HEK293 (cell line): ENCODE measurements at regions not wholly inside any gene's neighbourhood (a gene's known extent, or its start where the extent isn't known, plus 50 kb on each side); places are given as distances from the start of the nearest gene placed in this dataset.

Experiments
- CTCF ChIA-PET: fragments of 350-600 bp; formaldehyde crosslinking; extraction: SDS; loops from one replicate; lab custom pipeline; 2021; ENCODE audit warnings: antibody characterized with exemption; lab: Yijun Ruan, JAX
- POLR2A ChIA-PET: fragments of 300-600 bp; formaldehyde crosslinking; extraction: SDS; loops from one replicate; lab custom pipeline; 2020; ENCODE audit warnings: antibody characterized with exemption, inconsistent platforms; lab: Yijun Ruan, JAX
- H3K27ac ChIP-seq: fragments of 200-500 bp; sonication (Bioruptor generic); 2 replicates; pipeline ENCODE4 v1.5.1; 2014; ENCODE audit warnings: low read depth, low read length, control low read depth, inconsistent platforms; ENCODE audit errors: extremely low read depth
- H3K36me3 ChIP-seq, 2 experiments: fragments of 200-500 bp in 1 of 2; sonication (Bioruptor generic) in 1 of 2; 1 replicate in 1 of 2; 2 replicates in 1 of 2; pipeline ENCODE4 v1.5.1; 2014 to 2017; ENCODE audit warnings: inconsistent platforms in 2 of 2, low read length in 2 of 2; ENCODE audit not compliant: control insufficient read depth in 2 of 2, insufficient read depth in 1 of 2
- H3K4me1 ChIP-seq: fragments of 200-500 bp; sonication (Bioruptor generic); 2 replicates; pipeline ENCODE4 v1.5.1; 2014; ENCODE audit warnings: mild to moderate bottlenecking, low read length, inconsistent platforms; ENCODE audit not compliant: control insufficient read depth, insufficient read depth
- H3K4me3 ChIP-seq: 2 replicates; pipeline ENCODE4 v1.5.1; 2011; ENCODE audit warnings: low read depth, mild to moderate bottlenecking, control low read depth, low read length, moderate library complexity
- H3K9me3 ChIP-seq: fragments of 200-500 bp; sonication (Bioruptor generic); 2 replicates; pipeline ENCODE4 v1.5.1; 2014; ENCODE audit warnings: low read depth, low read length, inconsistent platforms; ENCODE audit not compliant: control insufficient read depth, insufficient read depth
- ATF2 ChIP-seq: fragments of 450-650 bp; formaldehyde crosslinking; IDR thresholded peaks from 2 replicates; pipeline ENCODE4 v1.5.1; 2016; ENCODE audit warnings: missing biosample characterization, missing genetic modification characterization, low read depth
- BCL6B ChIP-seq: fragments of 450-650 bp; formaldehyde crosslinking; IDR thresholded peaks from 2 replicates; pipeline ENCODE4 v1.5.1; 2017; ENCODE audit warnings: missing biosample characterization, missing genetic modification characterization
- GLIS2 ChIP-seq: fragments of 450-650 bp; formaldehyde crosslinking; IDR thresholded peaks from 2 replicates; pipeline ENCODE4 v1.5.1; 2016; ENCODE audit warnings: missing biosample characterization, missing genetic modification characterization
- PBX3 ChIP-seq: sonication (generic); formaldehyde crosslinking; IDR thresholded peaks from 2 replicates; pipeline ENCODE4 v1.8.1; 2022; ENCODE audit warnings: mild to moderate bottlenecking, moderate library complexity, missing genetic modification reagents
- ZBTB1 ChIP-seq: fragments of 450-650 bp; formaldehyde crosslinking; IDR thresholded peaks from 2 replicates; pipeline ENCODE4 v1.5.1; 2016; ENCODE audit warnings: missing biosample characterization, missing genetic modification characterization
- ZBTB48 ChIP-seq: fragments of 450-650 bp; formaldehyde crosslinking; IDR thresholded peaks from 2 replicates; pipeline ENCODE4 v1.5.1; 2016; ENCODE audit warnings: missing biosample characterization, missing genetic modification characterization
- ZFP41 ChIP-seq: fragments of 450-650 bp; formaldehyde crosslinking; IDR thresholded peaks from 2 replicates; pipeline ENCODE4 v1.5.1; 2016; ENCODE audit warnings: missing biosample characterization, missing genetic modification characterization, borderline replicate concordance
- ZNF184 ChIP-seq: fragments of 450-650 bp; IDR thresholded peaks from 2 replicates; pipeline ENCODE4 v1.5.1; 2018; ENCODE audit warnings: missing biosample characterization, mild to moderate bottlenecking, missing genetic modification characterization
- ZNF280C ChIP-seq: fragments of 450-650 bp; formaldehyde crosslinking; IDR thresholded peaks from 2 replicates; pipeline ENCODE4 v1.5.1; 2016; ENCODE audit warnings: missing biosample characterization, missing genetic modification characterization
- ZNF341 ChIP-seq: fragments of 450-650 bp; formaldehyde crosslinking; IDR thresholded peaks from 2 replicates; pipeline ENCODE4; 2016; ENCODE audit warnings: low read depth, missing biosample characterization, missing genetic modification characterization
- ZNF449 ChIP-seq: fragments of 450-650 bp; formaldehyde crosslinking; IDR thresholded peaks from 2 replicates; pipeline ENCODE4 v1.5.1; 2017; ENCODE audit warnings: missing biosample characterization, mild to moderate bottlenecking, missing genetic modification characterization, moderate library complexity
- ZNF48 ChIP-seq: fragments of 450-650 bp; formaldehyde crosslinking; IDR thresholded peaks from 2 replicates; pipeline ENCODE4 v1.5.1; 2016; ENCODE audit warnings: missing biosample characterization, missing genetic modification characterization
- ZNF513 ChIP-seq: fragments of 450-650 bp; IDR thresholded peaks from 2 replicates; pipeline ENCODE4 v1.5.1; 2018; ENCODE audit warnings: missing biosample characterization, missing genetic modification characterization
- ZNF555 ChIP-seq: fragments of 450-650 bp; formaldehyde crosslinking; conservative IDR thresholded peaks from 2 replicates; pipeline ENCODE4 v1.5.1; 2017; ENCODE audit warnings: missing biosample characterization, mild to moderate bottlenecking, missing genetic modification characterization, inconsistent platforms
- ZNF596 ChIP-seq: fragments of 450-650 bp; IDR thresholded peaks from 2 replicates; pipeline ENCODE4 v1.5.0; 2018; ENCODE audit warnings: missing biosample characterization, mild to moderate bottlenecking, missing genetic modification characterization, moderate library complexity
- ZNF629 ChIP-seq: fragments of 450-650 bp; formaldehyde crosslinking; IDR thresholded peaks from 2 replicates; pipeline ENCODE4 v1.5.1; 2017; ENCODE audit warnings: missing biosample characterization, missing genetic modification characterization
- ZNF791 ChIP-seq: fragments of 450-650 bp; formaldehyde crosslinking; IDR thresholded peaks from 2 replicates; pipeline ENCODE4 v1.5.1; 2016; ENCODE audit warnings: missing biosample characterization, missing genetic modification characterization
- ZNF837 ChIP-seq: fragments of 450-650 bp; formaldehyde crosslinking; IDR thresholded peaks from 2 replicates; pipeline ENCODE4 v1.5.1; 2016; ENCODE audit warnings: missing biosample characterization, missing genetic modification characterization
- ZSCAN5A ChIP-seq: fragments of 450-650 bp; formaldehyde crosslinking; IDR thresholded peaks from 2 replicates; pipeline ENCODE4 v1.5.1; 2016; ENCODE audit warnings: missing biosample characterization, missing genetic modification characterization
- ZXDB ChIP-seq: fragments of 450-650 bp; formaldehyde crosslinking; IDR thresholded peaks from 2 replicates; pipeline ENCODE4 v1.5.1; 2016; ENCODE audit warnings: missing biosample characterization, missing genetic modification characterization

- Histone ChIP-seq H3K4me1 (0 out of 2 replicates have a peak, but pooled peaks cover 3% of the 10 kb centered on the region), H3K27ac (no peak overlapping the region), H3K4me3 (no peak overlapping the region)
- ChIA-PET POLR2A (no interaction called here), CTCF (interaction anchor here (0.6 kb wide), 1 partner anchor 9 kb away, joined by 4 read pairs; no protein-coding TSS in a partner anchor)
- TF ChIP-seq ZNF513, result no peak
- no peak for TF ChIP-seq PBX3 (CRISPR knock-in tag)
- no peak for TF ChIP-seq ZBTB48 (tag by site-specific recombination)
- TF ChIP-seq, all 188 proteins: peak for 0
- Histone ChIP-seq H3K9me3 (no peaks in the 10 kb centered on the region), H3K36me3 (no peaks in the 10 kb centered on the region; a peak in 1 of 3 replicates)
These were observed 391.1 kb downstream of the KCNJ2 start for GRCh38 chr17:70560471-70560870.

GRCh38 chr17:70562137-70562536 lies 392.8 kb downstream of the KCNJ2 start:
- Histone ChIP-seq H3K36me3 (no peaks in the 10 kb centered on the region; a peak in 1 of 3 replicates), H3K27ac (no peak overlapping the region), H3K4me3 (no peak overlapping the region), H3K9me3 (no peaks in the 10 kb centered on the region), H3K4me1 (0 out of 2 replicates have a peak, but pooled peaks cover 3% of the 10 kb centered on the region)
- POLR2A ChIA-PET, result no interaction called here
- no peak for TF ChIP-seq ZNF596
- no peak for TF ChIP-seq ZFP41
- no peak for TF ChIP-seq ZNF449
- TF ChIP-seq ZNF837 (tag by site-specific recombination), result no peak
- no peak for TF ChIP-seq ZNF184 (tag by site-specific recombination)
- no peak for TF ChIP-seq ZNF280C
- TF ChIP-seq ZSCAN5A (tag by site-specific recombination), result no peak
- no peak for TF ChIP-seq ATF2 (tag by site-specific recombination)
- TF ChIP-seq ZBTB1, result no peak
- TF ChIP-seq ZNF629, result no peak
- TF ChIP-seq ZNF341 (tag by site-specific recombination), result no peak
- no peak for TF ChIP-seq ZXDB (tag by site-specific recombination)
- TF ChIP-seq ZNF791, result no peak
- TF ChIP-seq PBX3 (CRISPR knock-in tag), result no peak
- TF ChIP-seq ZNF555, result no peak
- no peak for TF ChIP-seq GLIS2 (tag by site-specific recombination)
- no peak for TF ChIP-seq BCL6B
- no peak for TF ChIP-seq ZNF48
- CTCF ChIA-PET, result interaction anchor here (1.7 kb wide), 1 partner anchor 10 kb away, joined by 5 read pairs; no protein-coding TSS in a partner anchor
